ENCODE measurements at regions not wholly inside any gene's neighbourhood (a gene's known extent, or its start where the extent isn't known, plus 50 kb on each side); places are given as distances from the start of the nearest gene placed in this dataset.
A peak's percentile ranks its signal among the peaks of the same experiment; 100 is the strongest.

- WGBS (ENCODE audit: insufficient coverage, low coverage, missing lambda C conversion rate) = 19% methylated on average over 3 of the region's 3 CpGs
- Histone ChIP-seq H3K79me2 (ENCODE audit: control insufficient read depth, insufficient read depth, low read length) (no peaks in the 10 kb centered on the region), H3K9ac (ENCODE audit: insufficient read depth in 1 of 2, low read depth in 2 of 2, low read length in 2 of 2) (no peak overlapping the region), H3K36me3 (ENCODE audit: control insufficient read depth, insufficient read depth, low read length) (no peaks in the 10 kb centered on the region), H3K27me3 (ENCODE audit: control insufficient read depth in 2 of 2, insufficient read depth in 2 of 2, low read length in 2 of 2) (no peaks in the 10 kb centered on the region; a peak in 2 of 5 replicates), H3K4me2 (ENCODE audit: insufficient read depth, low read length) (no peak overlapping the region), H3K27ac (ENCODE audit: extremely low read depth, low read depth, low read length) (no peak overlapping the region), H3K9me3 (replicated peaks; ENCODE audit: control insufficient read depth, insufficient read depth, low read depth, low read length) (no peaks in the 10 kb centered on the region), H4K20me1 (replicated peaks; ENCODE audit: control insufficient read depth, insufficient read depth, low read length) (no peaks in the 10 kb centered on the region), H3K4me3 (no peak overlapping the region), H3K9me1 (ENCODE audit: control insufficient read depth, insufficient read depth, low read length) (no peaks in the 10 kb centered on the region), H2AFZ (ENCODE audit: low read depth, low read length) (no peak overlapping the region), H3K4me1 (replicated peaks in 1 of 2; ENCODE audit: control insufficient read depth in 2 of 2, insufficient read depth in 2 of 2, low read length in 2 of 2) (no peaks in the 10 kb centered on the region)
- no peak for TF ChIP-seq HDAC8 (tag; IDR thresholded peaks at IDR 0.05)
- no TSS peak for BruUV-seq (replicated peaks)
- ChIA-PET POLR2A (interaction anchor here (2.1 kb wide), 1 partner anchor 11 kb away, joined by 9 read pairs; no protein-coding TSS in a partner anchor), CTCF (ENCODE audit: low intra/inter-chr PET ratio) (interaction anchor here (0.6 kb wide), 1 partner anchor 68 kb away, joined by 3 read pairs; no protein-coding TSS in a partner anchor)
- intact Hi-C loops (cut with micrococcal nuclease) = no loop called here
- in situ Hi-C loops (cut with MboI) = loop anchor here (25.0 kb wide), 1 partner anchor 1182 kb away; no protein-coding TSS in a partner anchor
- DNase-seq (ENCODE audit: extremely low read depth in 1 of 4, low spot score in 3 of 4) (no peak), ATAC-seq (no peak), FAIRE-seq (no peak)
Observed at GRCh38 chr3:157605356-157605755, 102.1 kb upstream of the VEPH1 start.

- Histone ChIP-seq H3K4me2 (ENCODE audit: insufficient read depth, low read length) (no peak overlapping the region), H3K9ac (ENCODE audit: insufficient read depth in 1 of 2, low read depth in 2 of 2, low read length in 2 of 2) (no peak overlapping the region), H2AFZ (ENCODE audit: low read depth, low read length) (no peak overlapping the region), H3K9me3 (replicated peaks; ENCODE audit: control insufficient read depth, insufficient read depth, low read depth, low read length) (no peaks in the 10 kb centered on the region), H3K27me3 (ENCODE audit: control insufficient read depth in 2 of 2, insufficient read depth in 2 of 2, low read length in 2 of 2) (no peaks in the 10 kb centered on the region; a peak in 1 of 5 replicates), H3K9me1 (ENCODE audit: control insufficient read depth, insufficient read depth, low read length) (no peaks in the 10 kb centered on the region), H3K27ac (ENCODE audit: extremely low read depth, low read depth, low read length) (no peak overlapping the region), H3K4me1 (replicated peaks in 1 of 2; ENCODE audit: control insufficient read depth in 2 of 2, insufficient read depth in 2 of 2, low read length in 2 of 2) (no peaks in the 10 kb centered on the region), H3K4me3 (no peak overlapping the region), H3K36me3 (ENCODE audit: control insufficient read depth, insufficient read depth, low read length) (no peaks in the 10 kb centered on the region), H4K20me1 (replicated peaks; ENCODE audit: control insufficient read depth, insufficient read depth, low read length) (no peaks in the 10 kb centered on the region), H3K79me2 (ENCODE audit: control insufficient read depth, insufficient read depth, low read length) (no peaks in the 10 kb centered on the region)
- ChIA-PET CTCF (ENCODE audit: low intra/inter-chr PET ratio) (no interaction called here), POLR2A (no interaction called here)
- BruUV-seq (replicated peaks) = no TSS peak
- in situ Hi-C loops (cut with MboI) (loop anchor here (25.0 kb wide), 1 partner anchor 1185 kb away; no protein-coding TSS in a partner anchor), intact Hi-C loops (cut with micrococcal nuclease) (no loop called here)
- 0% methylated on average over 1 of the region's 1 CpG for WGBS (ENCODE audit: insufficient coverage, low coverage, missing lambda C conversion rate)
- ATAC-seq (no peak), DNase-seq (ENCODE audit: extremely low read depth in 1 of 4, low spot score in 3 of 4) (no peak), FAIRE-seq (no peak)
- TF ChIP-seq TAF15 (IDR thresholded peaks at IDR 0.05; ENCODE audit: low read depth, low read length) = no peak
- no peak for TF ChIP-seq MLLT1 (IDR thresholded peaks at IDR 0.05)
- no peak for TF ChIP-seq ZNF584 (CRISPR knock-in tag; IDR thresholded peaks at IDR 0.05; ENCODE audit: low read depth)
- no peak for TF ChIP-seq CBX8 (IDR thresholded peaks at IDR 0.05; ENCODE audit: borderline replicate concordance, extremely low read depth, low read depth, low read length, poor library complexity, severe bottlenecking)
- TF ChIP-seq HMGXB4 (CRISPR knock-in tag; IDR thresholded peaks at IDR 0.05) = no peak
- TF ChIP-seq HOXB6 (CRISPR knock-in tag; IDR thresholded peaks at IDR 0.05; ENCODE audit: borderline replicate concordance) = no peak
- TF ChIP-seq MAFK (IDR thresholded peaks at IDR 0.05; ENCODE audit: low read length) = peak; percentile 85
- peak; percentile 83 for TF ChIP-seq MAFF (IDR thresholded peaks at IDR 0.05; ENCODE audit: low read length)
- no peak for TF ChIP-seq IRF9 (tag; IDR thresholded peaks at IDR 0.05)
- TF ChIP-seq MAFG (tag; conservative IDR thresholded peaks at IDR 0.05) = peak; percentile 89
- no peak for TF ChIP-seq EP400 (IDR thresholded peaks at IDR 0.05)
- peak; percentile 89 for TF ChIP-seq ZNF316 (IDR thresholded peaks at IDR 0.05)
Observed at GRCh38 chr3:157602424-157602823, 99.2 kb upstream of the VEPH1 start.
